Natural killer cell (primary cell): ENCODE measurements at regions not wholly inside any gene's neighbourhood (a gene's known extent, or its start where the extent isn't known, plus 50 kb on each side); places are given as distances from the start of the nearest gene placed in this dataset.
A peak's percentile ranks its signal among the peaks of the same experiment; 100 is the strongest.

ENCODE experiments used
- ATAC-seq, 3 donors: fragments of 150-1000 bp in 2 of 3; fragments of 200-7000 bp in 1 of 3; cut with Tn5 transposase; 1 replicate in 1 of 3; 2 replicates in 2 of 3; pipeline ENCODE4 v1.10.0; 2021; ENCODE audit warnings: mild to moderate bottlenecking in 2 of 3, moderate library complexity in 2 of 3
- DNase-seq, 2 donors: peaks; one replicate each; pipeline versions ENCODE4 v3.0.0 to v3.0.0-alpha.2; 2013 to 2021; ENCODE audit warnings: mixed read lengths in 1 of 2
- H3K27ac ChIP-seq: one replicate; pipeline ENCODE4 v1.5.1; 2013; ENCODE audit warnings: mild to moderate bottlenecking, low read length
- H3K27me3 ChIP-seq: one replicate; pipeline ENCODE4 v1.6.1; 2013; ENCODE audit warnings: low read length; ENCODE audit not compliant: control insufficient read depth, insufficient read depth
- H3K36me3 ChIP-seq: one replicate; pipeline ENCODE4 v1.6.1; 2013; ENCODE audit warnings: low read length; ENCODE audit not compliant: control insufficient read depth, insufficient read depth
- H3K4me1 ChIP-seq: one replicate; pipeline ENCODE4 v1.6.1; 2013; ENCODE audit warnings: low read length; ENCODE audit not compliant: control insufficient read depth, insufficient read depth
- H3K4me3 ChIP-seq: one replicate; pipeline ENCODE4 v1.5.1; 2013; ENCODE audit warnings: low read length
- H3K9me3 ChIP-seq: one replicate; pipeline ENCODE4 v1.6.1; 2013; ENCODE audit warnings: low read length; ENCODE audit not compliant: control insufficient read depth, insufficient read depth
- H3K27ac Mint-ChIP-seq, 2 donors: one replicate each; pipeline ENCODE4 v1.8.0; 2022; ENCODE audit warnings: mild to moderate bottlenecking in 2 of 2, mixed read lengths in 2 of 2, moderate library complexity in 1 of 2
- H3K27me3 Mint-ChIP-seq, 2 donors: one replicate each; pipeline ENCODE4 v1.8.0; 2022; ENCODE audit warnings: low read depth in 2 of 2, mixed read lengths in 2 of 2
- H3K36me3 Mint-ChIP-seq: one replicate; pipeline ENCODE4 v1.8.0; 2022; ENCODE audit warnings: mixed read lengths
- H3K4me1 Mint-ChIP-seq, 2 donors: one replicate each; pipeline ENCODE4 v1.8.0; 2022; ENCODE audit warnings: mixed read lengths in 2 of 2
- H3K4me3 Mint-ChIP-seq: one replicate; pipeline ENCODE4 v1.8.0; 2022; ENCODE audit warnings: mild to moderate bottlenecking, moderate library complexity, mixed read lengths
- H3K9me3 Mint-ChIP-seq, 2 donors: one replicate each; pipeline ENCODE4 v1.8.0; 2022; ENCODE audit warnings: mixed read lengths in 2 of 2
- WGBS: methylation state at CpG from one replicate; pipeline ENCODE4 v1.1.7; 2013; ENCODE audit warnings: missing lambda C conversion rate; ENCODE audit not compliant: insufficient coverage; 5-methylcytosine and 5-hydroxymethylcytosine counted together
- intact Hi-C: fragments of 100-400 bp; cut with micrococcal nuclease; formaldehyde crosslinking; loops from one replicate; pipeline ENCODE4 v1.14.2; 2022
- TF ChIP-seq, protein P1 (sequence below): fragments of 200-600 bp; IDR thresholded peaks from one replicate; pipeline ENCODE4 v1.8.0; 2022; ENCODE audit warnings: antibody characterized with exemption

DNA sequence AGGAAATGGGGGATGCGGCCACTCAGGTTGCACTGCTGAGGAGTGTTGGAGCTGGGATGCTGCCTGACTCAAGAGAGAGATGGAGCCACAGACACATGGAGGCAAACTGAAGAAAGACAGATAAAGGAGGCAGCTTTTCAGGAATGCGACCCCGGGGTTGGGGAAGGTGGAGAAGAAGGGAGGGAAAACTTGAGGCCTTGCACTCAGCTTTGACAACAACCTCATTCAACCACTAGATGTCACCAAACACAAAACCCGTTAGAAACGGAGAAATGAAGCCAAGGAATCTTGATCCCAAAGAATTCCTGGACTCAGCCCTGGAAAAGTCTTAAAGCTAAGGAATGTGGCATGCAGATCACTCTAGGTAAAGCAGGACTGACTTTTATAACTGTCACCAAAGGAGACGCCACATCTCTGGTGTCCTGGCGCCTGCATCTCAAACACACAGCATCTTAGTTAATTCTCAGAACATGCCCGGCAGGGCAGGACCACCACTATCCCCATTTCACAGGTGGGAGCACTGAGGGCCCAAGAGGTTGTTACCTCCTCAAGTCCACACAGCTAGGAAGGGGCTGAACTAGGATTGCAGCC lies 59.6 kb upstream of the LMCD1 start:
- Histone ChIP-seq H3K27ac (no peak overlapping the region), H3K27me3 (no peaks in the 10 kb centered on the region), H3K9me3 (no peaks in the 10 kb centered on the region), H3K4me1 (no peaks in the 10 kb centered on the region), H3K36me3 (no peaks in the 10 kb centered on the region), H3K4me3 (no peak overlapping the region)
- Mint-ChIP-seq H3K36me3 (no peaks in the 10 kb centered on the region), H3K27me3 (peaks cover 0 to 9% of the 10 kb centered on the region in 2 donors), H3K27ac (no peak overlapping the region), H3K9me3 (no peaks in the 10 kb centered on the region), H3K4me1 (no peaks in the 10 kb centered on the region), H3K4me3 (no peak overlapping the region)
- DNase-seq (no peak), ATAC-seq (no peak)
- WGBS = 84% methylated on average over 6 of the region's 8 CpGs
- intact Hi-C loops = loop anchor here (5.0 kb wide), 1 partner anchor 180 kb away; no protein-coding TSS in a partner anchor
- TF ChIP-seq, protein P1, sequence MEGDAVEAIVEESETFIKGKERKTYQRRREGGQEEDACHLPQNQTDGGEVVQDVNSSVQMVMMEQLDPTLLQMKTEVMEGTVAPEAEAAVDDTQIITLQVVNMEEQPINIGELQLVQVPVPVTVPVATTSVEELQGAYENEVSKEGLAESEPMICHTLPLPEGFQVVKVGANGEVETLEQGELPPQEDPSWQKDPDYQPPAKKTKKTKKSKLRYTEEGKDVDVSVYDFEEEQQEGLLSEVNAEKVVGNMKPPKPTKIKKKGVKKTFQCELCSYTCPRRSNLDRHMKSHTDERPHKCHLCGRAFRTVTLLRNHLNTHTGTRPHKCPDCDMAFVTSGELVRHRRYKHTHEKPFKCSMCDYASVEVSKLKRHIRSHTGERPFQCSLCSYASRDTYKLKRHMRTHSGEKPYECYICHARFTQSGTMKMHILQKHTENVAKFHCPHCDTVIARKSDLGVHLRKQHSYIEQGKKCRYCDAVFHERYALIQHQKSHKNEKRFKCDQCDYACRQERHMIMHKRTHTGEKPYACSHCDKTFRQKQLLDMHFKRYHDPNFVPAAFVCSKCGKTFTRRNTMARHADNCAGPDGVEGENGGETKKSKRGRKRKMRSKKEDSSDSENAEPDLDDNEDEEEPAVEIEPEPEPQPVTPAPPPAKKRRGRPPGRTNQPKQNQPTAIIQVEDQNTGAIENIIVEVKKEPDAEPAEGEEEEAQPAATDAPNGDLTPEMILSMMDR = peak; percentile 11

DNA sequence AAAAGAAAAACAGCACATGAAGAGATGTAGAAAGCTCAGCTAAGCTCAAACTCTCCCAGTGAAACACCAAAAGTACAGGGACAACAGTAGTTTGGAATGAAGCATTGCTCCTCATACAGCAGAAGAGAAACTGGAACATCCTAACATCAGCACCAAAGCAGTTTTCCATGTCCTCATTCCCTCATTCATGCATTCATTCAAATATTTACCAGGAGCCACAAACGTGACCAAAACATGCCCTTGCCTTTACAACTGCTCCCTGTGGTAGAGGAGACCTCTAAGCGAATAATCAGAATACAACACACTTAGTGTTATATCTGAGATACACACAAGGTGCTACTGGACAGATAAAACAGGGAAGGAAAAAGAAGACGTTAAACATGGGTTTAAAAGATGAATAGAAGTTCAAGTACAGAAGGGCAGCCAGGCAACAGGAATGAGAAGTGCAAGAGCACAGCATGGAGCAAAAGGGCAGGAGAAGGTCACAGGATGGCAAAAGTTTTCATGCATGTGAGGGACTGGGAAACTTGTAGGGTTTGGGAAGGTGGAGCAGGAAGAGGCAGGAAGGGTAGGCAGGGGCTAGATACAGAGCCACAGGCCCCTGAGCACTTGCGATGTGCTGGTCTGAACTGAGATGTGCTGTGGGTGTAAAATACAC lies 58.5 kb upstream of the LMCD1 start:
- H3K27ac Mint-ChIP-seq = no peak overlapping the region
- H3K4me3 ChIP-seq = no peak overlapping the region
- H3K36me3 ChIP-seq = no peaks in the 10 kb centered on the region
- no peak overlapping the region for H3K27ac ChIP-seq
- peaks cover 0 to 15% of the 10 kb centered on the region in 2 donors for H3K27me3 Mint-ChIP-seq
- WGBS = 84% methylated on average over 2 of the region's 4 CpGs
- H3K9me3 Mint-ChIP-seq = no peaks in the 10 kb centered on the region
- no peak overlapping the region for H3K4me3 Mint-ChIP-seq
- no peaks in the 10 kb centered on the region for H3K4me1 ChIP-seq
- intact Hi-C loops = loop anchor here (5.0 kb wide), 1 partner anchor 179 kb away; no protein-coding TSS in a partner anchor
- DNase-seq = no peak
- H3K4me1 Mint-ChIP-seq = no peaks in the 10 kb centered on the region
- H3K9me3 ChIP-seq = no peaks in the 10 kb centered on the region
- ATAC-seq = no peak
- H3K36me3 Mint-ChIP-seq = no peaks in the 10 kb centered on the region
- TF ChIP-seq, protein P1 = no peak
- H3K27me3 ChIP-seq = no peaks in the 10 kb centered on the region

DNA sequence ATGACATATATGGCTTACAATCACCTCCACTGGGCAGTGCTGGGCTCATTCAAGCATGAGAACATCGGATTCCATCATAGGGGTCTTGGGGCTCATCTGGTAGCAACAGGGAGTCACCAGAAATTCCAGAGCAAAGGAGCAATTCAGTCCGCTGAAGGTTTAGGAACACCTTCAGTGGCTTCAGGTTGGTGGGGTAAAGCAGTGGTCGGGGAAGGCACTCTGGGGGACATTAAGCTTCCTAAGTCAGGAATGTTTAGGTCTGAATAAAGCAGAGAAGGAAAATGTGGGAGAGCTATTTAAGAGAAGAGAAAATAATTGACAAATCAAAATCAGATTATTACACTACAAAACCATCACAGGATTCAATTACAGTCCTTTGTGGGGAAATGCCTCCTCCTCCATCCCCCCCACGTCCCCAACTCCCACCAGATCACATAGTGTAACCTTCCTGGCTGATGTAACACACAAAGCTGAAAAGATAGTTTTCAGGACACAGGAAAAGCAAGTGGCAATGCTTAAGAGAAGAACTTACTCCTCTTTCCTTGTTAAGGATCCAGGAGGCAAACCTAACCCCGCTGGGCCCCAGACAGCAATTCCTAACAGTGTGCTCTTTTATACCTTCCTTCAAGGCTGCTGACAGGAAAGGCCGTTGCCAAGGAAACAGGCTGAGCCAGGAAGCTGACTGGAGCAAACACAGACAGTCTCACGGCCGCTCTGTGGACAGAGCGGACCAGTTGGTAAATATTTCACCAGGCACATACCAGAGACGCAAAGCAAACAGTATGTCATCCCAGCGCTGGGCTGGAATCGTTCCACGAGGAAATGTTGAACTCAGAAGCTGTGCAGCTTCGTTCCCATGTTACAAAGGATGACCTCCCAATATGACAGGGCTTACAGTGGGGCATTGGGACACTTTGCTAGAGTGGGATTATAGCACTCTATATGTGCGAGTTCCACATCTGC lies 57.5 kb upstream of the LMCD1 start:
- Histone ChIP-seq H3K27ac (no peak overlapping the region), H3K36me3 (no peaks in the 10 kb centered on the region), H3K27me3 (no peaks in the 10 kb centered on the region), H3K9me3 (no peaks in the 10 kb centered on the region), H3K4me1 (no peaks in the 10 kb centered on the region), H3K4me3 (no peak overlapping the region)
- Mint-ChIP-seq H3K4me1 (no peaks in the 10 kb centered on the region), H3K27ac (no peak overlapping the region), H3K27me3 (peaks cover 3 to 22% of the 10 kb centered on the region in 2 donors), H3K9me3 (no peaks in the 10 kb centered on the region), H3K4me3 (no peak overlapping the region), H3K36me3 (no peaks in the 10 kb centered on the region)
- intact Hi-C loops = loop anchor here (5.0 kb wide), 1 partner anchor 178 kb away; no protein-coding TSS in a partner anchor
- TF ChIP-seq, protein P1 = no peak
- ATAC-seq (no peak), DNase-seq (no peak)
- WGBS = 32% methylated on average over 14 of the region's 15 CpGs
